Activated T-cell treated with anti-CD3 and anti-CD28 coated beads for 24 hours (primary cell): ENCODE measurements at regions not wholly inside any gene's neighbourhood (a gene's known extent, or its start where the extent isn't known, plus 50 kb on each side); places are given as distances from the start of the nearest gene placed in this dataset.

Experiments
- DNase-seq: peaks from one replicate; pipeline ENCODE4 v3.0.0-alpha.2; 2020; ENCODE audit warnings: low read depth

- DNase-seq = no peak
Measured at GRCh38 chr20:48463916-48464315, 363.9 kb downstream of the PREX1 start.

- DNase-seq = no peak
Measured at GRCh38 chr20:48463096-48463720, 364.6 kb downstream of the PREX1 start.

GRCh38 chr20:48461735-48462119 lies 366.1 kb downstream of the PREX1 start:
- DNase-seq = no peak

GRCh38 chr20:48461091-48461734 lies 366.6 kb downstream of the PREX1 start:
- no peak for DNase-seq

- DNase-seq = no peak
Measured at GRCh38 chr20:48460681-48461080, 367.1 kb downstream of the PREX1 start.

- DNase-seq = no peak
Measured at GRCh38 chr20:48459722-48460395, 367.9 kb downstream of the PREX1 start.

GRCh38 chr20:48458601-48459385 lies 369.0 kb downstream of the PREX1 start:
- DNase-seq = no peak

- no peak for DNase-seq
Measured at GRCh38 chr20:48458003-48458377, 369.8 kb downstream of the PREX1 start.

- no peak for DNase-seq
Measured at GRCh38 chr20:48457193-48458002, 370.4 kb downstream of the PREX1 start.

- DNase-seq = no peak
Measured at GRCh38 chr20:48456366-48457192, 371.2 kb downstream of the PREX1 start.

- DNase-seq = no peak
Measured at GRCh38 chr20:48455651-48456365, 372.0 kb downstream of the PREX1 start.

- DNase-seq = no peak
Measured at GRCh38 chr20:48454671-48455490, 372.9 kb downstream of the PREX1 start.

- DNase-seq = no peak
Measured at GRCh38 chr20:48453477-48454093, 374.2 kb downstream of the PREX1 start.

- DNase-seq = no peak
Measured at GRCh38 chr20:48451401-48451800, 376.4 kb downstream of the PREX1 start.

GRCh38 chr20:48448666-48449600 lies 378.9 kb downstream of the PREX1 start:
- DNase-seq = no peak

GRCh38 chr20:48447456-48447855 lies 380.3 kb downstream of the PREX1 start:
- no peak for DNase-seq

- no peak for DNase-seq
Measured at GRCh38 chr20:48445827-48446226, 382.0 kb downstream of the PREX1 start.

GRCh38 chr20:48444249-48444648 lies 383.6 kb downstream of the PREX1 start:
- DNase-seq = no peak
